ENCODE measurements at regions not wholly inside any gene's neighbourhood (a gene's known extent, or its start where the extent isn't known, plus 50 kb on each side); places are given as distances from the start of the nearest gene placed in this dataset.

DNA sequence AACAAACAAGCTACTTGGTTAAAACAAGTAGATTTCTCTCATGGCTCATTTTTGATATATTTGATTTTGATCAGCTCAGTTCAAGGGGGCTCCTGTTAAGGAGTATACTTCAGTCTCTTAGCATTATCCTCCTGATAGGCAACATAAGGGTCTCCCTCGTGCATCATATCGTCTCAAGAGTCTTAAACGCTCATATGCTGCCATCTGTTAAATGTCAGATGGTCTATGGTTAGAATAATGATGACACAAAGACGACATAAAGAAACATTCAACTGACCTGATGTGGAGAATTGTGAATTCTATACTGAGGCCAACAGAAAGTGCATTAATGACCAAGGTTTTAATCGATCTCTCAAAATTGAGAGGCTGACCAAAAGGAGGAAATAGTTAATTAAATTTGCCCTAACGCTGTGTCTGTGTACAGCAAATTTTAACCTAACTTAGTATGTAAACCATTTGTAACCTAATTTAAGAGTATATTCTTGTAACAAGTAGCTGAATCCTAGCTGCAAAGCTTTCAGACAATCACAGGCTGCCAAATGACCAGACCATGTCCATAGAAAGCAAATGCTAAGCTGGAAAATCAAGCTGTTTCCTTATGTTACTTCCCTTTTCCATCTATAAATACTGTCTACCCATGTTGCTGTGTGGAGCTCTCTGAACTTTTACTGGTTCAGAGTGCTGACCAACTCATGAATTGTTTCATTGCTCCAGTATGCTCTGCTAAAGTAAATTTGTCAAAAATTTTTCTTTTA is 1688.5 kb downstream of the GRIK2 start:
- TF ChIP-seq GATA3 (IDR thresholded peaks at IDR 0.05; ENCODE audit: low read depth, low read length) (no peak), GATA2 (IDR thresholded peaks at IDR 0.05; ENCODE audit: low read depth, low read length) (no peak)

Measured in SH-SY5Y (cell line).